ENCODE measurements at regions not wholly inside any gene's neighbourhood (a gene's known extent, or its start where the extent isn't known, plus 50 kb on each side); places are given as distances from the start of the nearest gene placed in this dataset.
"Not testable (repeated sequence)": the region's sequence is repeated elsewhere in the genome, so short reads cannot be mapped to it uniquely, and the experiment has no call there.

DNA sequence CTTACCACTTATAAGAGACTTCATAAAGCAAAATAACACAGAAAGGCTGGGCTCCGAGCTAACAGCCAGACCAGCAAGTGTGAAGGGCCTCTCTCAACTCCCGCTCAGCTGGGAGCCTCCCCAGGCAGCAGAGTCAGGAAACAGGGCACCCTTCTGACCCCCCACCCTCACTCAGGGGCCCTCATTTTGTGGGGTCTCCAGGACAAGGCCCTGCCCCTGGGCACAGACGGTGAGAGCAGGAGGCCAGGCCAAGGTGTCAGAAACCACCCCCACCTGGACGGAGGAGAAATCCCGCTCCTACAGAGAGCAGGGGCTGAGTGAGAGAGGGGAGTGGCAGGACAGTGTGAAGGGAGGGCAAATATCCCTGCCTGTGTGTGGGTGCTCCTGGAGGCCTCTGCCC is 135.8 kb upstream of the FOXD4L5 start:
- Mint-ChIP-seq H3K4me3 (no peak overlapping the region), H3K4me1 (ENCODE audit: low read depth) (peaks cover 2% of the 10 kb centered on the region), H3K9me3 (peaks cover 36% of the 10 kb centered on the region), H3K27me3 (ENCODE audit: low read depth) (no peaks in the 10 kb centered on the region), H3K36me3 (ENCODE audit: insufficient read depth) (no peaks in the 10 kb centered on the region)
- no peak for ATAC-seq
- DNase-seq: no peak

DNA sequence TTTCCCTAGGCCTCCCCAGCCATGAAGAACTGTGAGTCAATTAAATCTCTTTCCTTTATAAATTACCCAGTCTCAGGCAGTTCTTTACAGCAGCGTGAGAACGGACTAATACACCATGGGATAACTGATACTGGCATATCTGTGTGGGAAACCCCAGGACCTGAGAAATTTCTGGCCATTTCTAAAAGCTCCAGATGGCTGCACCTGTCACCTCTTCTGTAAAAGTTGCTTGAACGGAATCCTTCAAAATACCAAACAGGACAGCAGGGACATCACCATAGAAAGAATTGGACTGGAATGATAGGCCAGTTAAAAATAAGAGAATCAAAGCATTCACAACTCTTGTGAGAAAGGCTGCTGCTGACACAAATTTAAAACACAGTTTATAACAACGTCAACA is 134.0 kb upstream of the FOXD4L5 start:
- not testable (repeated sequence) for H3K36me3 Mint-ChIP-seq (ENCODE audit: insufficient read depth); DNase-seq; ATAC-seq; H3K4me3 Mint-ChIP-seq; H3K27me3 Mint-ChIP-seq (ENCODE audit: low read depth); H3K4me1 Mint-ChIP-seq (ENCODE audit: low read depth)
- H3K9me3 Mint-ChIP-seq: peaks cover 38% of the 10 kb centered on the region

DNA sequence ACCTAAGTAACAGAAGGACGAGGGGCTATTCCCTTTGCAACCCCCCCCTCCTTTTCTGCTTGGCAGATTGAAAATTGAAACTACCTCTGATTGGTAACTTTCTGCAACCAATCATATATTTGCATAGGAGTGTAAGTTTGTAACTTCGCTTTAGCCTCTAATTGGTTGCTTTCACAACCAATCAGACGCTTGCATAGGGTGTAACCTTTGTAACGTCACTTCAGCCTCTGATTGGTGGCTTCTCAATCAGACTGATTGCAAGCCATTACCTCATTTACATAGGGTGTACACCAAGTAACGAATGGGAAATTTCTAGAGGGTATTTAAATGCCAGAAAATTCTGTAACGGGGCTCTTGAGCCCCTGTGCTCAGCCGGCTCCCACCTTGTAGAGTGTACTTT is 131.9 kb upstream of the FOXD4L5 start:
- ATAC-seq; DNase-seq; H3K27me3 Mint-ChIP-seq (ENCODE audit: low read depth); H3K4me1 Mint-ChIP-seq (ENCODE audit: low read depth); H3K36me3 Mint-ChIP-seq (ENCODE audit: insufficient read depth); H3K4me3 Mint-ChIP-seq: not testable (repeated sequence)
- peaks cover 32% of the 10 kb centered on the region for H3K9me3 Mint-ChIP-seq

DNA sequence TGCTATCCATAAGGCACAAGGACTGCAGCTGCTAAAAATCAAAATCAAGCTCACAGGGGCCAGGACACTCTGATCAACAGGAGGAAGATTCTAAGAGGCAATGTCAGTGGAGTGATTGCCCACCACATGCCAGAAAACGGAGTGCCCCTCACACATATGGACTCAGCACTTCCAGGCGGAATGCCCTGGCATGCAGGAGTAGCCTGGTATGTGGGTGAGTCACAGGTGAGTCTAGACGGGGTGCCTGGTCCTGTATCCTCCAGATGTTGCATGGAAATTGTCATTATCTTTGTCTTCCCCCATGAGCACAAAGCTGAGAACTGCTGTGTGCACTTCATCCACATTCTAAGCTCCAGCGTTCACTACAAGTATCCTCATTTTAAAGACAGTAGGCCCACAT is 129.2 kb upstream of the FOXD4L5 start:
- not testable (repeated sequence) for H3K4me3 Mint-ChIP-seq; H3K4me1 Mint-ChIP-seq (ENCODE audit: low read depth); ATAC-seq; H3K27me3 Mint-ChIP-seq (ENCODE audit: low read depth); H3K36me3 Mint-ChIP-seq (ENCODE audit: insufficient read depth); DNase-seq
- peaks cover 21% of the 10 kb centered on the region for H3K9me3 Mint-ChIP-seq

DNA sequence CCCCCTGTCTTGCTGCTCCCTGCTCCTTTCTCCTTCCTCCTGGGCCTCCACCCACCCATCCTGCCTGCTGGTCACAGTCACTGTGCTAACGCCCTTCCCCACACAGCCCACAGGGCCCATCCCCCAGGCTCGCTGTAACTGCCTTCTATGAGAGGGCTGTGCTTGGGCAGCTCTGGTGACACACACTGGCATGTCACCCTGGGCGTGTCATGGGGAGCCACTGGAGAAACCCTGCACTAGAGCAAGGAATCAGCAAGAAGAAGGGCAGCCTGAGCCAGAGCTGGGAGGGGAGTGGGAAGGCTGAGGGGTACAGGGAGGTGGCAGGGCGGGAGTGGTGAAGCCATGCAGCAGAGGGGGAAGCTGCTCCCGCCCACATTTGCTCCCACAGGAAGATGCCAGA is 128.4 kb upstream of the FOXD4L5 start:
- not testable (repeated sequence) for H3K4me3 Mint-ChIP-seq; H3K27me3 Mint-ChIP-seq (ENCODE audit: low read depth); ATAC-seq; DNase-seq; H3K4me1 Mint-ChIP-seq (ENCODE audit: low read depth); H3K36me3 Mint-ChIP-seq (ENCODE audit: insufficient read depth)
- peaks cover 20% of the 10 kb centered on the region for H3K9me3 Mint-ChIP-seq

DNA sequence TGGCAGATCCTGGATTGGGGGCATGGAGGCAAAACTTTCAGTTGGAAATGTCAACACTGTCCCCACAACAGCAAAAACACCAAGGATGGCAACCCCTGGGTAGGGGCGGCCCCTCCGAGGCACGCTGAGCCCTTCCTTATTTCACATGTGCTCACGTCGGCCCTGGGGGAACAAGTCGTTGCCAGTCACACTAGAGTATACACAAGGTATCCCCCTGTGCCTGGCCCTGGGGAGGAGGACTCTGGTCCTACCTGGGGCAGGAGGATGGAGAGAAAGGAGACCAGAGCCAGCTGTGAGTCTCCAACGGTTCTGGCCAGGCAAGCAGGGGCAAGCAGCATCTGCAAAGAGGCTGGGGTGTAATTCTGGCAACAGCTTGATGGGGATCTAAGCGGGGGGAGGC is 126.9 kb upstream of the FOXD4L5 start:
- Mint-ChIP-seq H3K4me1 (ENCODE audit: low read depth) (no peaks in the 10 kb centered on the region), H3K36me3 (ENCODE audit: insufficient read depth) (peaks cover 2% of the 10 kb centered on the region), H3K9me3 (peaks cover 26% of the 10 kb centered on the region), H3K4me3 (no peak overlapping the region), H3K27me3 (ENCODE audit: low read depth) (no peaks in the 10 kb centered on the region)
- DNase-seq (no peak), ATAC-seq (no peak)

DNA sequence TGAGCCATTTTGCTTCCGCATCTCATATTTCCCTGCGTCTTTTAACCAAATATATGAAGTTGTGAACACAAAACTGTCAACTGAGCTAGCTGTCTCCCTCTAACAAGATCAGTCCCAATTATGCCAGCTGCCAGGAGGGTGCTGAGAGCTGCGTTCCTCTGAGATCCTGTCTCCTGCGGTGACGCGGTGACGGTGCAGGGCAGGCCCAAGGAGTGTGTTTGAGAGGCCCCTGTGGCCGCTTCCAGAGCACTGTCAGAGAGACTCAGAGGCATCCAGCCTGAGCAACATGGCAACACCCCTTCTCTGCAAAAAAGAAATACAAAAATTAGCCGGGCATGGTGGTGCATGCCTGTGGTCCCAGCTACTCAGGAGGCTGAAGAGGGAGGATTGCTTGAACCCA is 126.3 kb upstream of the FOXD4L5 start:
- Mint-ChIP-seq H3K9me3 (peaks cover 26% of the 10 kb centered on the region), H3K4me3 (no peak overlapping the region), H3K4me1 (ENCODE audit: low read depth) (no peaks in the 10 kb centered on the region), H3K27me3 (ENCODE audit: low read depth) (no peaks in the 10 kb centered on the region), H3K36me3 (ENCODE audit: insufficient read depth) (peaks cover 2% of the 10 kb centered on the region)
- ATAC-seq: no peak
- DNase-seq: no peak

DNA sequence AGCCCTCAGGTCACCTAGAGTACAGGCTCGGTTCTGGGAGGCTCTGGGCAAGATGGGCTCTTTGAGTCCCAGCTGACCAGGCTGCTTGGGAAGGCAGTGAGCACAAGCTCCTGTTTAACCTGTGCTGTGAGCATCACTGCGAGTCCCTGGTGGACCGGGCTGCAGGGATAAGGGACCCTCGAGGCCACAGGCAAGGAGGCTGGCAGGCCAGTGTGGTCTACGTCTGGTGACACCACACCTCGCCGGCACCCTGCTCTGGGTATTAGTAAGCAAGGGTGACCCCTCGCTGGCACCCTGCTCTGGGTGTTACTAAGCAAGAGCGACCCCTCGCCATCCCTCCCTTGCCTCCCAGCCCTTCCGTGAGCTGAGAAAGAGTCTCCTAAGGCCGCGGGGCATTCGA is 125.9 kb upstream of the FOXD4L5 start:
- Mint-ChIP-seq H3K4me3 (no peak overlapping the region), H3K9me3 (peaks cover 26% of the 10 kb centered on the region), H3K27me3 (ENCODE audit: low read depth) (no peaks in the 10 kb centered on the region), H3K36me3 (ENCODE audit: insufficient read depth) (peaks cover 2% of the 10 kb centered on the region), H3K4me1 (ENCODE audit: low read depth) (no peaks in the 10 kb centered on the region)
- DNase-seq (no peak), ATAC-seq (no peak)

DNA sequence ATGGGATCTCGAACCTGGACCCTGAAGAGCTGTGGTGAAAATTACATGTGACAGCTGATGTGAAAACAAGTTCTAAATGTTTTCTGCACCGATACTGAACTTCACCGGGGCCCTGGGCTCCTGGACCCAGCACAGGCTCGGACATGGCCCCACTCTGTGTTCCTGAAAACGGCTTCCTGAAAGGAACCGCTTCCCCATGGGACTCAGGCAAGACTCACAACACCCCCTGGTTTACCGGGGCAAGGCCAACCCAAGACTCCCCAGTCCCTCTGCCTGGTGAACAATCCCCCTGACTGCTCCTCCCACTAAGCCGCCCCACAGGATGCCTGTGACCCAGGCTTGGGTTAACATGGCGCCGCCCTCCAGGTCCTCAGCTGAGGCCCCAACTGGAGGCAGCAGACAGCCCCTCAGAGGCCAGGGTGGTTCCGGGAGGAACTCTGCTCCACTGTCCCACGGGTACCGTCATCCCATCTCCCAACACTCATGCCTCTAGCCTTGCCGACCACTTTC is 124.5 kb upstream of the FOXD4L5 start:
- ATAC-seq (no peak), DNase-seq (no peak)
- Mint-ChIP-seq H3K36me3 (ENCODE audit: insufficient read depth) (no peaks in the 10 kb centered on the region), H3K4me1 (ENCODE audit: low read depth) (no peaks in the 10 kb centered on the region), H3K9me3 (peaks cover 16% of the 10 kb centered on the region), H3K27me3 (ENCODE audit: low read depth) (no peaks in the 10 kb centered on the region), H3K4me3 (no peak overlapping the region)

DNA sequence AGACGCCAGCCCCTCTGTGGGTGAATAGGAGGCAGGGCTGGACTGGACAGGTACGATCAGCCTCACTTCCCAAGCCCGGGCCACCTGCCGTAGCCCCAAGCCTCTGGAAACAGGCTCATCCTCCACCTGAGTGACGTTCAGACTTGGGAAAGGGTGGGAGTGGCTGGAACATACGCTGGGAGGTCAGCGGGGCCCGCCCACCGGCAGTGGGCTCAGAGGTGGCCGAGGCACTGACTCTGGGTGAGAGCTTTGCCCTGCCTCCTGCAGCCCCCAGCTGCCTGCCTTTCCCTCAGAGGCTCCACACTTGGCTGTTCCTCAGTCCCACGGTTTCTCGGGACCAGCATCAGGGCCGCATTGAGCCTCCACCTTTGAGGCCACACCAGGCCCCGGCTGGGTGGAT is 123.8 kb upstream of the FOXD4L5 start:
- H3K4me1 Mint-ChIP-seq (ENCODE audit: low read depth); DNase-seq; H3K36me3 Mint-ChIP-seq (ENCODE audit: insufficient read depth); ATAC-seq; H3K4me3 Mint-ChIP-seq; H3K27me3 Mint-ChIP-seq (ENCODE audit: low read depth): not testable (repeated sequence)
- peaks cover 14% of the 10 kb centered on the region for H3K9me3 Mint-ChIP-seq

DNA sequence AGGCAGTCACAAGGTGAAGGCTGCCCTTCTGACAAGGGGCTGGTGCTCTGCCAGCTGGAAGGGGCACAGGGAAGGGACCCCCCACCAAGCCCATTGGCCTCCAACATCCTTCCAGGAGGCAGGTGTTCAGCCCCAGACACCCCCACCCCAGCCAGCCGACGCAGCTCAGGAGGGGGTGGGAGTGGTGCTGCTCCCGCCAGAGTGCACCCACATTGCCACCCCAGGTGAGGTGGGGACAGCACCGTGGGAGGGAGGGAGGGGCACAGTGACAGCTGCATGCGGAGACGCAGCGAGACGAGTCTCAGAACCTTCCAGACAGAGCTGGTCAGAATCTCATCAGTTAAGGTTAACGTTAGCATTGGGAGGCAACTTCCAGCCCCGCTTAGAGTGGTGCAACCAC is 121.6 kb upstream of the FOXD4L5 start:
- not testable (repeated sequence) for H3K27me3 Mint-ChIP-seq (ENCODE audit: low read depth); ATAC-seq; H3K4me1 Mint-ChIP-seq (ENCODE audit: low read depth); H3K36me3 Mint-ChIP-seq (ENCODE audit: insufficient read depth); H3K4me3 Mint-ChIP-seq; DNase-seq
- peaks cover 18% of the 10 kb centered on the region for H3K9me3 Mint-ChIP-seq

DNA sequence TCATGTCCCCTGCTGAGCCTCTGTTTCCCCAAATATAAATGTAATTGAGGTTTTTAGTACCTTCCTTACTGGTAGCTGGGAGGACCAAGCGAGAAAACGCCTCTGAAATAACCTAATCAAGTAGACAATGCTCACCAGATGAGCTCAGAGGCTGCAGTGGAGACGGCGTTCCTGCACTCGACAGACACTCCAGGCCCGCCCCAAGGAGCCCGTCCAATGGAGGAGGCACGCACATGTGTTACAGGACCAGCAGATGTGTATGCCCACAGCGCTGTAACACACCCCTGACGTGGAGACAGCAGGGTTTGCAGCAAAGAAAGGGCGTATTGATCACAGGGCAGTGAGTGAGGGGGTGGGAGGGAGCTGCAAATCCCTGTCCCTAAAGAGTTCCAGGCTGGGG is 120.8 kb upstream of the FOXD4L5 start:
- not testable (repeated sequence) for H3K4me1 Mint-ChIP-seq (ENCODE audit: low read depth); ATAC-seq; H3K27me3 Mint-ChIP-seq (ENCODE audit: low read depth); DNase-seq; H3K4me3 Mint-ChIP-seq; H3K36me3 Mint-ChIP-seq (ENCODE audit: insufficient read depth)
- H3K9me3 Mint-ChIP-seq: peaks cover 18% of the 10 kb centered on the region

DNA sequence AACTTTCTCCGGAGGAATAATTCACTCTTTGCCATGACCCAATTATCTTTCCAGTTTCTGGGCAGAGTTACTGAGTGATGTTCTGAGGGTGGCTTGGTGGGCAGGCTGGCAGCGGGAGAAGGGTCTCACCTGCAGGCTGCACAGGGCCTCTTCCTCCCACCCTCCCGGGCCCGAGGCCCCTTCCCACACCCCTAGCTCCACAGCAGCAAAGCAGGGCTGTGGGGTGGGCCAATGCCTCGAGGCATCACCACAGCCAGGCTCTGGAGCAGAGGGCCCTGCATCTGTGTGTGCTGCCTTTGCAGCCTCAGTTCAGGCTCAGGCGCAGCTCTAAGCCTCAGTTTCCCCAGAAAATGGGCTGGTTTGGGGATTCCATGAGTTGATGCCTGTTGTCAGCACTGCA is 120.2 kb upstream of the FOXD4L5 start:
- DNase-seq (no peak), ATAC-seq (no peak)
- H3K27me3 Mint-ChIP-seq (ENCODE audit: low read depth): no peaks in the 10 kb centered on the region
- no peaks in the 10 kb centered on the region for H3K4me1 Mint-ChIP-seq (ENCODE audit: low read depth)
- no peak overlapping the region for H3K4me3 Mint-ChIP-seq
- no peaks in the 10 kb centered on the region for H3K36me3 Mint-ChIP-seq (ENCODE audit: insufficient read depth)
- peaks cover 18% of the 10 kb centered on the region for H3K9me3 Mint-ChIP-seq

DNA sequence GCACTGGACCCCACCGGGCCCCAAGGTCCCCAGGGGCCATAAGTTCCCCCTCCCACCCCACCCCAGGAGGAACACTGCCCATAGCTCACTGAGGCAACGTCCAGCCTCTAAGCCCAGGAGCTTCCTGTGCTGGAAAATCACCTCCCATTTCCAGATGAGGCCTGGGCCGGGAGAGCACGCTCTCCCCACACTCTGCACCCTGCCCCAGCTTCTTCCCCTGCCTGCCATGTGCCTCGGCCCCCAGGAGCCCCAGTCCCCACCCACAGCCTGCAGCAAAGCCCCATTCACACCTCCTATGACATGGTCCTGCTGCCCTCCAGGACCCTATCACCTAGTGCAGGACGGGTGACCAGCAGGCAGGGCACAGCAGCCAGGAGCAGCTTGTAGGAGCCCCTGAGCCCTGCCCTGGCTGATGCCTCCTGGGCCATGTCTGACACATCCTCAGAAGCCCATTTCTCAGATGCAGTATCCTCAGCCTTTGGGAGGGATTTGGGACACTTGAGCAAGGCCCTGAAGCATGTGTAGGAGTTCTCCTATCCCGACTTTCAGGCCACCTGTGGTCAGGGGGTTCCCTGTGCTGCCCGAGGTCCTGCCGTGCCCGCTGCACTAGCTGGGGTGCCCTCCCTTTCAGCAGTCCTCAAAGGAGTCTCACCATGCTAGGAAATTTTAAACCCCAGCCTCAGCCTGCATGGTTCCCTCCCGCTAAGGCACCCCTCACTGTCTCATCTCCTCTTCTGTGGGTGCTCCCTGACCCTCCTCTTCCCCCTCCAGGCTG is 119.4 kb upstream of the FOXD4L5 start:
- no peaks in the 10 kb centered on the region for H3K36me3 Mint-ChIP-seq (ENCODE audit: insufficient read depth)
- no peaks in the 10 kb centered on the region for H3K27me3 Mint-ChIP-seq (ENCODE audit: low read depth)
- no peak for DNase-seq

DNA sequence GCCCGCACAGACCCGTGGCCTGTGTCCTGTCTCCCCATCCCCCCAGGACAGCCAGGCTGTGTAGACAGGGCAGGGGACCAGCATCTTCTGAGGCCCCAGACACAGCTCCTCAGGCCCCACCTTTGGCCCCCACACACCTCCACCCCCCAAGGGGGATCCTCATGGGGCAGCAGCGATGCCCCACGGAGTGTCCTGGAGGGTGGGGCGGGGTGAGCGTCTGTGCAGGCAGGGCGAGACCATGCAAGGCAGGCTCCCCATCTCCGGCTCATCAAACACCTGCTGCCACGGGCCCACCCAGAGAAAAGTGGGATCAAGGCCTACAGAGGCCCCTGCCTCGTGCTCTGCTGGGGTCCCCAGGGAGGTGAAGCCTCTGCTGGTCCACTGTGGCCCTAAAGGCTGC is 118.7 kb upstream of the FOXD4L5 start:
- no peaks in the 10 kb centered on the region for H3K4me1 Mint-ChIP-seq (ENCODE audit: low read depth)
- no peaks in the 10 kb centered on the region for H3K27me3 Mint-ChIP-seq (ENCODE audit: low read depth)
- peaks cover 18% of the 10 kb centered on the region for H3K9me3 Mint-ChIP-seq
- no peak overlapping the region for H3K4me3 Mint-ChIP-seq
- no peaks in the 10 kb centered on the region for H3K36me3 Mint-ChIP-seq (ENCODE audit: insufficient read depth)
- ATAC-seq (no peak), DNase-seq (no peak)

More for the DNA sequence above, 119.4 kb upstream of the FOXD4L5 start:
- Mint-ChIP-seq H3K4me3 (no peak overlapping the region), H3K4me1 (ENCODE audit: low read depth) (no peaks in the 10 kb centered on the region), H3K9me3 (peaks cover 16% of the 10 kb centered on the region)
- ATAC-seq: no peak

Data from activated T-cell treated with anti-CD3 and anti-CD28 coated beads, Interleukin-2, amount 50 U/mL, for 4 hours (primary cell).